ENCODE measurements at regions not wholly inside any gene's neighbourhood (a gene's known extent, or its start where the extent isn't known, plus 50 kb on each side); places are given as distances from the start of the nearest gene placed in this dataset.

GRCh38 chr5:45062044-45062443 lies 253.3 kb downstream of the MRPS30 start:
- TF ChIP-seq, protein P1, sequence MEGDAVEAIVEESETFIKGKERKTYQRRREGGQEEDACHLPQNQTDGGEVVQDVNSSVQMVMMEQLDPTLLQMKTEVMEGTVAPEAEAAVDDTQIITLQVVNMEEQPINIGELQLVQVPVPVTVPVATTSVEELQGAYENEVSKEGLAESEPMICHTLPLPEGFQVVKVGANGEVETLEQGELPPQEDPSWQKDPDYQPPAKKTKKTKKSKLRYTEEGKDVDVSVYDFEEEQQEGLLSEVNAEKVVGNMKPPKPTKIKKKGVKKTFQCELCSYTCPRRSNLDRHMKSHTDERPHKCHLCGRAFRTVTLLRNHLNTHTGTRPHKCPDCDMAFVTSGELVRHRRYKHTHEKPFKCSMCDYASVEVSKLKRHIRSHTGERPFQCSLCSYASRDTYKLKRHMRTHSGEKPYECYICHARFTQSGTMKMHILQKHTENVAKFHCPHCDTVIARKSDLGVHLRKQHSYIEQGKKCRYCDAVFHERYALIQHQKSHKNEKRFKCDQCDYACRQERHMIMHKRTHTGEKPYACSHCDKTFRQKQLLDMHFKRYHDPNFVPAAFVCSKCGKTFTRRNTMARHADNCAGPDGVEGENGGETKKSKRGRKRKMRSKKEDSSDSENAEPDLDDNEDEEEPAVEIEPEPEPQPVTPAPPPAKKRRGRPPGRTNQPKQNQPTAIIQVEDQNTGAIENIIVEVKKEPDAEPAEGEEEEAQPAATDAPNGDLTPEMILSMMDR (IDR thresholded peaks at IDR 0.05), result no peak
- TF ChIP-seq EZH2 (IDR thresholded peaks at IDR 0.05), result no peak

All from neural progenitor cell (in vitro differentiated cells).